ENCODE measurements at regions not wholly inside any gene's neighbourhood (a gene's known extent, or its start where the extent isn't known, plus 50 kb on each side); places are given as distances from the start of the nearest gene placed in this dataset.
"Not testable (repeated sequence)": the region's sequence is repeated elsewhere in the genome, so short reads cannot be mapped to it uniquely, and the experiment has no call there.

DNA sequence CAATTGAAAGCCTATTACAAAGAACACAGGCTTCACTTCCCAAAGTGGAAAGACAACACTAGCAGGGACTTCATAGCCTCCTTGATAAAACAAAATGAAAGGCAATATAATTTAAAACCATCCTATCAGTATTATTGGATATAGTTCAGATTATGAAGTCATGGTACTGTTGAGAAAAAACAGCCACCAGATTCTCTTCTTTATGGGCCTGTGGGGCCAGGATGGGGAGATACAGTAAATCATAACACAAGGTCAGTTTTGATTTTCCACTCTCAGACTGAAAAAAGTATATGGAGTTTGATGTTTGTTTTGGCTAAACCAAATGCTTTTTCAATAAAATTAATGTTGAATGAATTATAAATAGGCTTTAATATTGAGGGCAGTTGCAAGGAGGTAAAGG is 129.1 kb downstream of the BCL2L11 start:
- in situ Hi-C loops (cut with MboI; ENCODE audit: low pct_unique_long_range_greater_than_20kb, low sequenced_read_pairs), result no loop called here
- no peak for DNase-seq

DNA sequence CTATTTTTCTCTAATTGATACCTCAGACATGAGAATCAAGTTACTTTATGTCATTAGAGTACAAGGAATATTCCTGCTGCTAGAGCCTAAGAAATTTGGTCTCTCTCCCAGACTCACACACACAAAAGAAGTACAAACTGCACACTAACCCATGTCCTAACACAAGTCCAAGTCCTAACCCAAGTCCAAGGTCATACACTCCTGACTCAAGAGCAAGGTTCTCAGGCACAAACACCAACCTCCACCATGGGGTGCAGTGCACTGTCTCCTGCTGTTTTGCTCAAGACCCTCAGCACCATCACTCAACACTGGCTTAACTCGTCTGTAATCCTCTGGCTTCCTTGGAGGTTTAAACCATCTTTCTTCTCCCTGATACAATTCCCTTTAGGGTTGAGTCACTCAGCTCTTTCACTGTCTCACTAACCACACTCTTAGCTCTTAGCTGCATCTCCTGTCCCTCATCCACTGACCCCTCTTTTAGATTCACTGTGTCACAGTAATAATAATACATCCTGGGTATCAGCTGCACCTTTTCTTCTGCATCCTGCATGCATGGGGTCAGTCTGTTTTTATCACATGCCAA is 129.8 kb downstream of the BCL2L11 start:
- DNase-seq, result no peak
- in situ Hi-C loops (cut with MboI; ENCODE audit: low pct_unique_long_range_greater_than_20kb, low sequenced_read_pairs), result no loop called here

DNA sequence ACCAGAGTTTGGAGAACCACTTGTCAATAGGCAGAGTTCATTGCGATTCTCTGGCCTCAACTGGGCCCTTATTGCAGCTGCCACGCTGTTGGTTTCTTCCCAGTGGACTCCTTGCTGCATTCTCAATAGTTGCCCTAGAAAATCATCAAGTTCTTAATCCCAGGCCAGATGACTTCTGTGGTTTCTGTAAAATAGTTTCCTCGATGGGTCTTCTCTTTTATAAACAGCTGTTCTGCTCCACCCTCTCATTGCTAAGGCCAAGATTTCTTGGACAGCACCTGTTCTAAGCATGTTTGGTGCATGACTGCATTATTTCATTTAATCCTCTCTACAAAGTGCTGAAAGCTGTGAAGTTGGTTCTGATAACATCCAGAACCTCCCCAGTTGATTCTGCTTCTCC is 131.0 kb downstream of the BCL2L11 start:
- in situ Hi-C loops (cut with MboI; ENCODE audit: low pct_unique_long_range_greater_than_20kb, low sequenced_read_pairs), result no loop called here
- DNase-seq, result no peak

DNA sequence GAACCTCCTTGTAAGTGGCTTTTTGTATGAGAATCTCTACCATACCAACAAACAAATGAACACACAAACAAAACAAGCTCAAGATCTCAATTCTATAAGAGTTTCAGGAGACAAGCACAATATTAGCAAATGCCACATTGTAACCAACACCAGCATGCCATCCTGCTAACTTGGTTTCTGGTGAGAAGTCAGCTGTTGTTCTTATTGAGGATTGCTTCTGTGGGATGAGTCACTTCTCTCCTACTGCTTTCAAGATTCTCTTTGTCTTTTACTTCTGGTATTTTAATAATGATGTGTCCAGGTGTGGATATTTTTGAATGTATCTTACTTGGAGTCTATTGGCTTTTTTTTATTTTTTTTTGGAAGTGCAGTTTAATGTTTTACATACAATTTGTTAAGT is 131.7 kb downstream of the BCL2L11 start:
- no peak for DNase-seq
- in situ Hi-C loops (cut with MboI; ENCODE audit: low pct_unique_long_range_greater_than_20kb, low sequenced_read_pairs), result no loop called here

DNA sequence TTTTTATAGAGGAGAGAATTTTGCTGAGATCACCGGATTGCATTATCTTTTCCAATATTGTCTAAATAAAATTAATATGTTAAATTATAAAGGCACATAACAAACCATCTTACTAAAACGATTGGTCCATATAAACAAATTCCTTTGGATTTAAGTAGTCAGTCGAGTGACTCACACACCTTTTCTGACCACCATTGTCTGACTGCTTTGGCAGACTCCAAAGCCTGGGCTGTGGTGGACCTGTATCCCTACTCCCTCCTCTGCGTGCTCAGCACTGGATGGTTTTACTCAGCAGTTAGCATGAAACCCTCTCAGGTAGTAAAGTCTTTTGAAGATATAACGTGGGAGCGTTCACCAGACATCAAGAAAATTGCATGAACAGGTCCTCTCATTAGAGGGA is 134.2 kb downstream of the BCL2L11 start:
- DNase-seq; in situ Hi-C loops (cut with MboI; ENCODE audit: low pct_unique_long_range_greater_than_20kb, low sequenced_read_pairs): not testable (repeated sequence)

DNA sequence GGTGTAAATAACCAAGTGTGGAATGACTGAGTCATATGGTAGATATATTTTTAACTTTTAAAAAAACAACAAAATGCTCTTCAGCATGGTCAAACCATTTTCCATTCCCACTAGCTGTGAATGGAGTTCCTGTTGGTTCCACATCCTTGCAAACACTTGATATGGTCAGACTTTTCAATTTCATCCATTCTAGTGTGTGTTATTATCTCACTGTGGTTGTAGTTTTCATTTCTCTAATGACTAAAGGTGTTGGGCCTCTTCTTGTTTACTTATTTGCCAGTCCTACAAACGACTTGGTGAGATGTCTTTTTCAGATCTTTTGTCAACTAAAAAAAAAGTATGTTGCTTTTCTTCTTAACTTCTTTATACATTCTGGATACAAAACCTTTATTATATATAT is 135.9 kb downstream of the BCL2L11 start:
- in situ Hi-C loops (cut with MboI; ENCODE audit: low pct_unique_long_range_greater_than_20kb, low sequenced_read_pairs); DNase-seq: not testable (repeated sequence)

DNA sequence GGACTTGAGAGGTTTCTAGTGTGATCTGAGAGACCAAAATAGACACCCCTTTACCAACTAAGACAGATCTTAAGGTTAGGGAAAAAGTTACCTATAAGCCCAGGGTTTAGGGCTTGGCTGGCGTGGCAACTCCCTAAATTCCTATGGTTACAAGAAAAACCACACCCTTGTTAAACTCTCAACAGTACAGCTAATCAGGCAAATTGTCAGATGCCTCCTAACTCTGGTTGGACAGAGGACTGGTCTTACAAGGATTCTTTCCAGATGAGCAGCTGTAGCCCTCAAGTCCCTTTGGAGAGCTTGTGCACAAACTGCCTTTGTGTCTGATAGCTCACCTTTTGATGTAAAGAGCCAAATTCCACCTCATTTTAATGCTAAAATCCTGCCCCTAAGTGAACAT is 136.9 kb downstream of the BCL2L11 start:
- DNase-seq; in situ Hi-C loops (cut with MboI; ENCODE audit: low pct_unique_long_range_greater_than_20kb, low sequenced_read_pairs): not testable (repeated sequence)

DNA sequence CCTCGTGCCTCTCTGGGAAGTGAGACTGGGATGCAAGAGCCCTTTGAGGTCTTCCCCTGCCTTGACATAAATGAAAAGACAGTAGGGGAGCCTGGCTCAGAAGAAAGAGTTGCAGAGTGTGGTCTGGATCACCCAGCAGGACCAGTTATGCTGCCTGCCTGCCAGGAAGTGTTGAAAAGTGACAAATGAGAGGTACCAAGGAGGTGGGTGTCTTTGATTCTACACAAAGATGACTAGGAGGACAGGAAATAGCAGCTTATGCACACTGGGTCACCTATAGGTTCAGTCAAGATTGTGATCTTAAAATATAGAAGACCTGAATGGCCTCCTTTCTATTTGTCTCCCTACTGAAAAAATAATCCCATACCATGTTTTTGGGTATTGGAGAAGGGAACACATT is 137.6 kb downstream of the BCL2L11 start:
- DNase-seq; in situ Hi-C loops (cut with MboI; ENCODE audit: low pct_unique_long_range_greater_than_20kb, low sequenced_read_pairs): not testable (repeated sequence)

DNA sequence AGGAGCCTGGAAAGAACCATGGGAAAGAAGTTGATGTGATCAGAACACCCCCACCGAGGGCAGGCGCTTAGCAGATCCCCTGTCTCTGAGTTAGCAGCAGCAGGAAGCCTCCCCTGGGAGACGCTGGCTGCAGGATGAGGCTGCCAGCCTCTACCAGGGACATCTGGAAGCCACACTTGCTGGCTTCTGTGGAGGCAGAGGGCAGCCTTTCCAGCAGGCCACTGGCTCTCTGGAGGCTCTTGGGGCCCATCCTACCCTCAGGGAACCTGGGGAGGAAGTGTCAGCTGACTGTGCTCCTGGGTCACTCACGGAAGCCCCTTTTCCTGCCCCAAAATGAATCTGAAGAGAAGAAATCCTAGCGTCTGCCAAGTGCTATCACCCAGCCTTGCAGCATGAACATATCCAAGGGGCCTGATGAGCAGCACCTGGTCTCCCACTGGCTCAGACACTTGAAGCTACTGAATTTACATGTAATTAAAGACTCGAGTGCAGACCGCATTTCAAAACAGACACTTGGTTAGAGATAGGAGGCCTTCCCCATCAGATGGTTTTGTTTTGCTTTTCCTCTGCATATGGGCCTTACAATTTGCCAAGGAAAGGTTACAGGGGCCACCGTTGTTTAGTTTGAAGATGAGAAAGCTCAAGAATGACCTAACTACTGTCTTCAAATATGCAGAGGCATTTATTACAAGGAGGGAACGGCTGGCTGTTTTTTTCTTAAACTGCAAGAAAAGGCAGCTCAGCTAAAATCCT is 142.1 kb downstream of the BCL2L11 start:
- DNase-seq, result not testable (repeated sequence)

DNA sequence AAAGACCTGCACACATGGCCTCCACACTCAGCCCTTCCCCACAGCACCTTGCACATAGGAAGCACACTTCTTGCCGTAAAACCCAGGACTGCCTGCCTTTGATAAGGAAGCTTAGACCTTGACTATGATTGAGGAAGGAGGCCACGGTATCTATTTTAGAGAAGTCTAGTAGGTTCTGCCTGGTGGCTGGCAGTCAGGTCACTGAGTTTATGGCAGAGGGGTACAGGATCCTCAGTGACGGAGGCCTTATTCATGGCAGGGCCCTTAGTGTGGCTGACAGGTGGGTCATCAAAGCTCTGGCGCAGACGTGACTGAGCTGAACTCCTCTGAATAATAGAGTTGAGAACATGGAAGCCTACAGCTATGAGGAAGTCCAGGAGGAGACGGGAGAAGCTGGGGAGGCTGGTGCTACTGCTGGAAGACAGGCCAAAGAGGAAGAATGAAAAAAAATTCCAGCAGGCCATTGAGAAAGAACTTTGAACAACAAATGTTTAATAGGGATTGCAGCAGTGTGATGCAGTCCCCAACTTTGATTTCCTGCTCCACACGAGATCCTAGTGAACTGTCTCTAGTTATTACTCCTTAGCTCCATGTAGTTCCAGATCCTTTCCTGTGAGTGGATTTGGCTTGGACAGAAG is 142.8 kb downstream of the BCL2L11 start:
- in situ Hi-C loops (cut with MboI; ENCODE audit: low pct_unique_long_range_greater_than_20kb, low sequenced_read_pairs); DNase-seq: not testable (repeated sequence)

More for the DNA sequence above, 142.1 kb downstream of the BCL2L11 start:
- in situ Hi-C loops (cut with MboI; ENCODE audit: low pct_unique_long_range_greater_than_20kb, low sequenced_read_pairs), result not testable (repeated sequence)

DNA sequence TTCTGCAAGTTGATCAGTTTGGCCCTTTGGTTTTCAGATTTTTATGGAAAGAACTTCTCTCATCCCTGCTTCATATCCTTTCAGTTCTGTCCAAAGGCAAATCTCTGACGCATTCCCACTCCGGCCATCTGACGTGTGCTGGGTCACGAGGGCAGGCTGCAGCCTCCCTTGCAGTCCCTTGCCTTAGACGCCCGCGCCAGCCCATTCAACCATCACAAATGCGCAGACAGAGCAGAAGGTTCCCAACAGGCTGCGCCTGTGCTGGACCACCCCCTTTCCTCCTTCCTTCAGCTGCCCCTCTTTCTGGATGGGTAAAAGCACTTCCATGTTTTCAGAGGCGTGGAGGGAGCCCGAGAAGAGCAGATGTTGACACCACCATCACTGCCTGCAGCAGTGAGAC is 144.2 kb downstream of the BCL2L11 start:
- in situ Hi-C loops (cut with MboI; ENCODE audit: low pct_unique_long_range_greater_than_20kb, low sequenced_read_pairs), result not testable (repeated sequence)

DNA sequence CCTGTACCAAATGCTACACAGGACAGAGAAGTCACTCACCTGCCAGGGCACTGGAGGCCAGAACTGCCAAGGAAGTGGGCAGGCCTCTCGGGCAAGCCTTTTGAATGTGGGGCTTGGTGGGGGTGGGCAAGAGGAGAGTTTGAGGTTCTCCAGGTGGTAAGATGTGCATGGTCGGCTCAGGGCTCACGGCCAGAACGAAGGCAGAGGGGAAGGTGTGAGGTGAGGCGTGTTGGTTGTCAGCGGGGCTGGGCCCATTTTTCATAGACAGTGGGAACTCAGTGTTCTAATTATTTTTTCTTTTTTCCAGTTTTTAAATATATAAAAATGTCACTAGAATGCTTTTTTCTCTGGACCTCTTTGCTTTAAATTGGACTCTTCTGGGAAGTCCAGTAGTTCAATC is 145.8 kb downstream of the BCL2L11 start:
- in situ Hi-C loops (cut with MboI; ENCODE audit: low pct_unique_long_range_greater_than_20kb, low sequenced_read_pairs); DNase-seq: not testable (repeated sequence)

More for the DNA sequence above, 144.2 kb downstream of the BCL2L11 start:
- not testable (repeated sequence) for DNase-seq

DNA sequence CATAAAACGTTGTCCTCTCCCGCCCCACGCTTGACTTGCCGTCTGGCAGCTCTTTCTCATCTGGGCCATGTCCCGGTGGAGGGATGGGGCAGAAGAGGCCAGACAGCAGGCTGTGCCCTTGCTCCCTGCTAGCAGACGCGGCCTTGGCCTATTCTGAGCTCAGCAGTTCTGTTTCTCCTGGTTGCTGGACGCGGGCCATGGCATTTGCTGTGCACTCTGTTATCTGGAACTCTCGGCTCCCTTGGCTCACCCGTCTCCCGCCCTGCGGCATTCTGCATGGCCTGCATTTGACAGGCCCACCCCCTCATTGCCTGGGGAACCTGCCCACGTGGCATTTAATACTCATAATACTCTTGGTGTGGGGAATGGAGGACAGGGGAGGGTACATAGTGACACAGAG is 146.3 kb downstream of the BCL2L11 start:
- in situ Hi-C loops (cut with MboI; ENCODE audit: low pct_unique_long_range_greater_than_20kb, low sequenced_read_pairs), result not testable (repeated sequence)

DNA sequence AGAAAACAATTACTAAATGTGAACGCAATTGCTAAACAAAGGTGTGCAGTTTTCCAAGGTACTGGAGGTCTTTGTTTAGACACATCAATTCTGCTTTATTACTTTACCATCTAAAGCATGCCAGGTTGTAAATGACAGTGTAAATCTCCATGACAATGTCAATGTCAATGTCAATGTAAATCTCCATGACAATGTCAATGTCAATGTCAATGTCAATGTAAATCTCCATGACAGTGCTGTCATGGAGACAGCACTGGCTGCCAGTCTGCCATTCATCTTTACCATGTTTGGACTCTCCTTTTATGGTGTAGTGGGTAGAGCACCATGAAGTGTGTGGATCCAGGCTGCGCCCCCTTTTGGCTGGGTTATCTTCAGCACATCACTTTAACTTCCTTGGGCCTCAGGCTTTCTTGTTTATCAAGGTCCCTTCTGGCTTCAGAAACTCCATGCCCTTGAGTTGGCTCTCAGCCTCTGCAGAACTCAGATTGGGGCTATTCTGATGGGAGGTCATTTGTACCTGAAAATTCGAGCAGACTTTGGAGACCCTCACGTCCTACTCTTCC is 149.1 kb downstream of the BCL2L11 start:
- in situ Hi-C loops (cut with MboI; ENCODE audit: low pct_unique_long_range_greater_than_20kb, low sequenced_read_pairs), result not testable (repeated sequence)

More for the DNA sequence above, 146.3 kb downstream of the BCL2L11 start:
- DNase-seq, result not testable (repeated sequence)

DNA sequence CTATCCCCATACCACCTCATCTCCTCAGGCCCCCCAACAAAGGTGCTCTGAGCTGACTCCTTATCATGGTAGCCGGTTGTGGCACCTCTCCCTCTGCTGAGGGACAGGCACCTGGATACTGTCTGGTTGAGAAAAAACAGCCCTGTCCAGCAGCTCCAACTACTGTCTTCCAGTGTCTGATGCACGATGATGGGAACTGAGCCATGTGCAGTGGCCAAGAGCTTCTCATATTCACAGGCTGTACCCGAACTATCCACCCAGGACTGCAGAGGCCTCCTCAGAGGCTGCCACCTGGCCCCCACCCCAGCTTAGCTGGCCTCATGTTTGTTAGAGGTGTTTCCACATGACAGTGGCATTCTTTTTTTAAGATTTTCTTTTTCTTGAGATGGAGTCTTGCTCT is 149.9 kb downstream of the BCL2L11 start:
- DNase-seq; in situ Hi-C loops (cut with MboI; ENCODE audit: low pct_unique_long_range_greater_than_20kb, low sequenced_read_pairs): not testable (repeated sequence)

More for the DNA sequence above, 149.1 kb downstream of the BCL2L11 start:
- DNase-seq, result not testable (repeated sequence)

DNA sequence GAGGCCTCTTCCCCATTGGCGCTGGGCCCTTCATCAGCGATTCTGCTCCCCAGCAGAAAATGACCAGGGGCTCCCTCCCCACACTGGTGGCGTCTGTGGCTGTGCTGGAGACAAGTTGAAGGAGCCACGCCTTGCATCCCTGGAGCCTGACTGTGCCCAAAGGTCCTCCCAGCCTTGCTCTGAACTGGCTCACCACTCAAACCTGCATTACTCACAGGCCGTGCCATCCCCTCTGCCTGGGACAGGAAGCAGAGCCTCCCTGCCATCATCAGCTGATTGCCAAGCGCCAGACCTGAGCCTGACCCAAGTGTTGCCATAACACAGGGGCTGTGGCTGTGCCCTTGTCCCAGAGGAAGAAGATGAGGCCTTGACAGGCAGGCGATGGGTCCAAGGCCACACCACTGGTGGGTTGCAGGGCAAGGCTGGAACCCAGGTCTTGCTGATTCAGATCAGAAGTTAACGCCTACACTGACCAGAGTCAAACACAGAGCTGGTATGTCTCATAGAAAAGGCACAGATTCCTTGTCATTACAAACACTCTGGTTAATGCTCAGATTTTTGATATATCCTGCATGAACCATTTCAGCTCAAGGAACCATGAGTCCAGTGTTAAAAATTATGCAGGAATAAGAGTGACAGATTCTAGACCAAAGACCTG is 151.1 kb downstream of the BCL2L11 start:
- in situ Hi-C loops (cut with MboI; ENCODE audit: low pct_unique_long_range_greater_than_20kb, low sequenced_read_pairs); DNase-seq: not testable (repeated sequence)

DNA sequence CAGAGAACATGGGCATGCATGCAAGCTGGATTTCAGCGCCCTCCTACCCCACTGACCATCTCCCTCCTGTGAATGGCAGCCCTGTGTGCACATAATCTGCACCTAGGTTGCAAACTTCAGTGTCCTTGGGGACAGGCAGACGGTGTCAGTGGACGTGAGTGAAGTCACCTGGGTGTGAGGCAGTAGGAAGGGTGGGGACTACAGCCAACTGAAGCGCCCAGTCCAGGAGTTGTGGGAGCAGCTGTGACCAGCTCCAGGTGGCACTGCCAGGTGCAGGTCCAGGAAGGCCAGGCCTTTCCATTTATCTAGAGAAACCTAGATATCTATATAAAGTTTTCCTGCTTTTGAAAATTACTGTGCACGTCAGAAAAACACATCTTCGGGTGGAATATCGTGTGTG is 152.3 kb downstream of the BCL2L11 start:
- DNase-seq; in situ Hi-C loops (cut with MboI; ENCODE audit: low pct_unique_long_range_greater_than_20kb, low sequenced_read_pairs): not testable (repeated sequence)

DNA sequence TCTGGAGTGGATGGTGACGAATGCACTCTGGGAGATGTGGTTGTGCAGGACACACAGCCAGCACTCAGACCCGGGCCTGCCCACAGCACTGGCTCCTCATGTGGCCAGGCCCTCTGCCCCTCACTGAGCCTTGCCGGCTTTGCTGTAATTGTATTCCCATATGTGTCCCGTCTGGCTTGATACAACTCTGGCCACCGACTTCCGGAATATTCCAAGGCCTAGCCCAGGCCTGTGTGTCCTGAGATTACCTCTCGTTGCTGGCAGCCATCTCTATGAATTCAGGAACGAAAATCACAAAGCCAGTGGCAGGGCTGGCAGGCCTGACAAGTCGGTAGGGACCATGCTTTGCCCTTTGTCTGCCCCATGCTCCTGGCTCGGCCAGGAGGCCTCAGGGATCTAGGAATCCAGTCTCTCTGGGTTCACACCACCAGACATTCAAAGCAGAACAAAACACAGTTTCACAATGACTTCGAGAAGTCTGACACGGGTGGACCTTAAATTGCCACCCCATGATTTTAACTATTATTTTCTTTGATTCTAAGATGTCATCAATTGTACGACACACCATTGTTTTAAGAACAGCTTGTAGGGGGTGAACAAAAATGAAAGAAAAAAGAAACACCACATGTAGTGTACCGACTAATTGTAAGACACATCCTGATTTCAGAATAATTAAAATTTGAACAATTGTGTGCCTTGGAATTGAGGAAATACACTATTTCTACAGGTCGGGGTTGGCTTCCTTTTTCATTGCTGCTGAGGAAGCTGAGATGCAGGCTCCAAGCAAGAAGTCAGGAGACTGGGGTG is 154.5 kb downstream of the BCL2L11 start:
- in situ Hi-C loops (cut with MboI; ENCODE audit: low pct_unique_long_range_greater_than_20kb, low sequenced_read_pairs); DNase-seq: not testable (repeated sequence)

DNA sequence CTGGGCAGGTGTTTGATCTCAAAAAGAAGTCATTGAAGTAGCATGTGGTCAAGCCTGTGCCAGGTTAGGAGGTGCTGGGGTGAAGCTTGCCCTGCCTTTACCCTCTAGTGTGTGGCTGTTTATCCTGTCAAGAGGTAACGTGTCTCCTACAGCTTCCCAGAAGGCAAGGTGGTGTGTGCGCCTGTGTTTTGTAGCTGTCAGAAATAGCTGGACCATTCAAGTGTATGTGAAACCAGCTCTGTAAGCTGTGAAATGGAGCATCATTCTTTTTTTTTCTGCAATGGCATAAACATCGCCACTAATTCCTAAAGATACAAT is 155.1 kb downstream of the BCL2L11 start:
- DNase-seq; in situ Hi-C loops (cut with MboI; ENCODE audit: low pct_unique_long_range_greater_than_20kb, low sequenced_read_pairs): not testable (repeated sequence)
